GM18873 (cell line): ENCODE measurements at regions not wholly inside any gene's neighbourhood (a gene's known extent, or its start where the extent isn't known, plus 50 kb on each side); places are given as distances from the start of the nearest gene placed in this dataset.

Experiments used
- ATAC-seq: cut with Tn5 transposase; IDR thresholded peaks from one replicate; pipeline ENCODE4 v1.9.1; 2021; ENCODE audit warnings: mild to moderate bottlenecking, moderate library complexity, moderate number of reproducible peaks; ENCODE audit not compliant: unreplicated experiment, low FRiP score

GRCh38 chr18:39025531-39025930 lies 1459.9 kb upstream of the CELF4 start:
- no peak for ATAC-seq

- ATAC-seq = no peak
Observed at GRCh38 chr18:39019989-39020388, 1454.4 kb upstream of the CELF4 start.

- ATAC-seq = no peak
Observed at GRCh38 chr18:39007031-39007902, 1441.7 kb upstream of the CELF4 start.

- no peak for ATAC-seq
Observed at GRCh38 chr18:38996056-38996455, 1430.5 kb upstream of the CELF4 start.

- ATAC-seq = no peak
Observed at GRCh38 chr18:38993342-38993741, 1427.7 kb upstream of the CELF4 start.

GRCh38 chr18:38984968-38985367 lies 1419.4 kb upstream of the CELF4 start:
- ATAC-seq = no peak

GRCh38 chr18:38982072-38982471 lies 1416.5 kb upstream of the CELF4 start:
- no peak for ATAC-seq

GRCh38 chr18:38981389-38981788 lies 1415.8 kb upstream of the CELF4 start:
- no peak for ATAC-seq

GRCh38 chr18:38980420-38980819 lies 1414.8 kb upstream of the CELF4 start:
- ATAC-seq = no peak

- no peak for ATAC-seq
Observed at GRCh38 chr18:38972571-38972970, 1407.0 kb upstream of the CELF4 start.

GRCh38 chr18:38971881-38972280 lies 1406.3 kb upstream of the CELF4 start:
- no peak for ATAC-seq

- ATAC-seq = no peak
Observed at GRCh38 chr18:38966841-38967240, 1401.2 kb upstream of the CELF4 start.

GRCh38 chr18:38963943-38964660 lies 1398.5 kb upstream of the CELF4 start:
- ATAC-seq = no peak

- ATAC-seq = no peak
Observed at GRCh38 chr18:38961880-38962279, 1396.3 kb upstream of the CELF4 start.

- ATAC-seq = no peak
Observed at GRCh38 chr18:38957736-38958135, 1392.1 kb upstream of the CELF4 start.

GRCh38 chr18:38956068-38956467 lies 1390.5 kb upstream of the CELF4 start:
- no peak for ATAC-seq

- ATAC-seq = no peak
Observed at GRCh38 chr18:38951633-38952032, 1386.0 kb upstream of the CELF4 start.

GRCh38 chr18:38948436-38948835 lies 1382.8 kb upstream of the CELF4 start:
- no peak for ATAC-seq

GRCh38 chr18:38944446-38945024 lies 1378.9 kb upstream of the CELF4 start:
- ATAC-seq = no peak

GRCh38 chr18:38941711-38942561 lies 1376.3 kb upstream of the CELF4 start:
- ATAC-seq = no peak
